ENCODE measurements at regions not wholly inside any gene's neighbourhood (a gene's known extent, or its start where the extent isn't known, plus 50 kb on each side); places are given as distances from the start of the nearest gene placed in this dataset.

DNA sequence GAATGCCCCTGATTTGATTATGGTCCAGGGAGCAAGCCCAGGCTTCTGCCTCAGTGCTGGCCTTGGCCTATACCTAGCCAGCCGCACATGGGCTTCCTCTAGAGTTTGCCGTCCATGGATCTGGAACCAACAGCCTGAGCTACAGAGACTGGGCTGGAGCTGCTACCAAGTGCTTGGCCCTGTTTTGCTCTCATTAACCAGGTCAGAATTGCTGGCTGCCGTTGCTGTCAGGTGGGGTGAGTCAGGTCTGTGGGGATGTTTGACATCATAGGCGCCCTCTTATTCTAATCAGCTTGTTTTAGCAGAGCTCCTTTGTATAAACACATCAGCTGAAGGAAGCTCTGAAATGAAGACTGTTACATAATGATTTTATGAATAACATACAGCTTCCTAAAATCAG, 83.1 kb upstream of the PHACTR2 start:
- DNase-seq: no peak

DNA sequence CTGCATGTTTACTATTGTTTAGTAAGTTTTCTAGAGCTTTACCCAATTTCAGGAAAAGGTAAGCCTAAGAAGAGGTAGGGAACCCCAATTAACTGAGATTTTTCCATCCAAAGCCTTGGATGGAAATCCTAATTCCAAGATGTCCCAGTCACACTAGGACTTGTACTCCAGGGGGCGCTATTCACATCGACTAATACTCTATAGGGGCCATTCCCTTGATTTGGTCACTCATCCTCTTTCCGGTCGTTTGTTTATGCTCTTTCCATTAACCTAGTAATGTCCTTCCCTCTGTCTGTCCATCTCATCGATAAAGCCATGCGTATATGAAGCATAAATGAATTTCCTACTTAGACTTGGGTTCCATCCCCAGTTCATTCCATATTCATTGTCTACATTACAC, 80.8 kb upstream of the FUCA2 start:
- DNase-seq: no peak

DNA sequence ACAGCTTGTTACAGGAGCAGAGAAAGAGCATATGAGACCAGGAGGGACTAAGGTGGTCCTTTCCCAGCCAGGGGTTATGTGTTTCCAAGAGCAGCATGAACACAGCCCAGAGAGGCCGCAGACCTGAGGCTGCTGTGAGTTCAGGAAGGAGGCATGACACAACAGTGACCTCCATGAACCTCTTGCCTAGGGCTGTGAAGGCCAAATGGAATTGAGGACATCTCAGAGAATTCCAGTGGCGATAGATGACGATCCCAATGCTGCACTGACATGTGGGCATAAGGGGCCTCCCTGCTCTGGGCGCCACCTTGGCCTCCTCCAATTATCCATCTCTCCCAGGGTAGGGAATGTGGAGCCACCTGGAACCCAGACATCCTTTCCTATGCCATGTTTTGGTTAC, 79.9 kb upstream of the FUCA2 start:
- no peak for DNase-seq

DNA sequence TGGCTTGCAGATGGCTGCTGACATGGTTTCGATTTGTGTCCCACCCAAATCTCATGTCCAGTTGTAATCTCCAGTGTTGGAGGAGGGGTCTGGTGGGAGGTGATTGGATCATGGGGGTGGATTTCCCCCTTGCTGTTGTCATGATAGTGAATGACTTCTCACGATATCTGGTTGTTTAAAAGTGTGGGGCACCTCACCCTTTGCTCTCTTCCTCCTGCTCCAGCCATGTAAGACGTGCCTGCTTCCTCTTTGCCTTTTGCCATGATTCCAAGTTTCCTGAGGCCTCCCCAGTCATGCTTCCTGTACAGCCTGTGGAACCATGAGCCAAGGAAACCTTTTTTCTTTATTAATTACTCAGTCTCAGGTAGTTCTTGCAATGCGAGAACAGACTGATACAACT, 77.6 kb upstream of the FUCA2 start:
- no peak for DNase-seq

DNA sequence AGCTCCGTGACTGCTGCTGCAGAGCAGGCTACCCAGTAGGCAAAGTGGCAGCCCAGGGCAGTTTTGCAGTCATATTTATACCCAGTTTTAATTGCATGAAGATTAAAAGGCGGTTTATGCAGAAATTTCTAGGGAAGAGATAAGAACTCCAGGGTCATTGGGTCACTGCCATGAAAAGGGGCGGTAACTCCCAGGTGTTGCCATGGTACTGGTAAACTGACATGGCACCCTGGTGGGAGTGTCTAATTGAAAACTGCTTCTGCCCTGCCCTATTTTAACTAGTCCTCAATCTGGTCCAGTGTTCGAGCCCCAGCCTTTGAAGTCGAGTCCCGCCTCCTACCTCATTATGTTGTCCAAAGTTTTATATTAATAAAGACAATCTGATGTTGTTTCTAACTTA, 75.0 kb upstream of the FUCA2 start:
- no peak for DNase-seq

DNA sequence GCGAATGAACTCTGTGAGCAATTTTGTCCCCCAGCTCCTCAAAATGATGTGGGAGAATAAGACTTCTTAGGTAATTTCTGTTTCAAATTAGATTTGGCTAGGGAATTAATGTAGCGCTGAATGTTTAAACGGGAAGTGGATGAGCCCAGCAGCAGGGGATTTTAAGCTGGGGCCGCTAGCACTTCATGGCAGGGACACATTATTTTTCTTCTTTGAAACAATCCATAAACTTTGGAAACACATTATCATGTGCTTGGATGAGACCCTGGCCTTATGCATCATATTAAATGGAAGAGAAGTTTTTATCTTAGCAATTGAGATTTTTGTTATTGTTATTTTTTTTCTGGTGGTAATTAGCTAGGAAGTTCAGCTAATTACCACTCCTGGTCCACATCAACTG, 74.2 kb upstream of the FUCA2 start:
- DNase-seq: no peak

DNA sequence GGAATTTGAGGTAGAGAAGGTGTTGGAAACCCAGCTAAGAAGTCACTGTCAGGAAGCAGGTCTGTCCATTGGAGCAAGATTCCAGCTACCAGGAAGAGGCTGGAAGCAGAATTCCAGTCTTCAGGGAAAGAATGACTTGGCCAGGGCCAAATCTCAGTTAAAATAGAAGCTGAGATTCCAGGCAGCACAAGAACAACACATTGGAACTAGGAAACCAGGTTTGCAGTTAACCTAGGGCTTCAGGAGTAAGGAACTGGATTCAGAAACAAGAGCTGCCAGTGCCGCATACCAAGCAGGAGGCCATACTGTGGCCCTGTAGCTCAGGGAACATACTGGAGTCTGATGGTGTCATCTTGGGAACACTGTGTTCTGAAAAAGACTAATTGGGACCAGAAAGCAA, 73.7 kb upstream of the FUCA2 start:
- DNase-seq: no peak

DNA sequence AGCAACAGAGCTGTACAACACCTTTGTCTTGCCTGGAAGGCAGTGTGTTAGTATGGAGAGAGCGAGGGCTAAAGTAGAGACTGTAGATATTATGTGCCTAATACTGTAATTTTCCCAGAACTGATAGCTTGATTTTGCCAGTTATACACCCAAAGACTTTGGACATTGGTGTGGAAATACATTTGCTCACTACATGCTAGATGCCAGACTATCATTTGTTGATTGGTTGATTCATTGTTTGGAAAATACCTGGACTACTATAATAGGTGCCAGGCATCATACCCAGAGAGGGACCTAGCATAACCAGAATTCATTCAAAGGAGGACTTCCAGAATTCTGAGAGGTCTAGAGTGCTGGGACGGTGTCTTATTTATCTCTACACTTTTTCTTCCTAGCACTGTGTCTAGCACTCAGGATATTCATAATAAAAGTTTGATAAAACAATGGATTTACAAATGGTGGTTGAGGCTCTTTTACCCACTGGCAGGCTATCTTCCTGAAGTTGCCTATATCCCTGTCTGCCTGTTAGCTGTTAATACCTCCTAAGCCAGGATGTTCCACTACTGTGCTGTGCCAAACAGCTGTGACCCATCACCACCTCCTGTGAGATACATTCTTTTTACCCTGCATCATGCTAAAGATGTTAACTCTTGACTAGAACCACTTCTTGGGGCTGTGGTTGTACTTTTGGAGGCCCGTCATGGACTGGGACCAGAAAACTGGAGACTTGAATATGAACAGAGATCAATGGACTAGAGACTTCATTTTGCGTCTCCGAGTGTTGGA, 72.2 kb upstream of the FUCA2 start:
- peak; percentile 83 for DNase-seq

DNA sequence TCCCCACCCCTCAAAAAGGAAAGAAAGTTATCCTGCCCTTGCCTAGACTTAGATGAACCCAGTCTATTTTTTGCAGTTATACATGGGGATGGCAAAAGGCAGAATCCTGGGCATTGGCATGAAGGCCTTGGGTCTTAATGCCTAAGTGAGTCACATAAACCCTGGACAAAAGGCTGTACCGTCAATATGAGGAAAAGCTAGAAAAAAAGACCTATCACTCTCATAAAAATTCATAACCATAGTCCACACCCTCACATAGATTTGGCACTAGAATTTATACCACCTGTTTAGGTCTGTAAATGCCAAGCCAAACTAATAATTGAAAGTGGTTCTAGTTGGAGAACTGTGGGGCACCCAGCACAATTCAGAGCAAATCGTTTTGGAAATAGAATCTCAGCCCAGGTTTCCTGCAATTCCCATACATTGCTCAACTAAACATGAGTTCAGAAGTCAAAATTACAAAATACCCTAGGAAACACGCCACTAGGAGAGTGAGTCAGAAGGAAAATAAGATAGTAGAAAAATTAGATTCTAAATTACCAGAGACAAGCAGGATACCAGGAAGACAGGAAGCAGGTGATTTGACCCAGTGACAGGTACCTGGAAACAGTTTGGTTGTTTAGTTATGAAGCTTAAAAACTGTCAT, 70.4 kb upstream of the FUCA2 start:
- no peak for DNase-seq

DNA sequence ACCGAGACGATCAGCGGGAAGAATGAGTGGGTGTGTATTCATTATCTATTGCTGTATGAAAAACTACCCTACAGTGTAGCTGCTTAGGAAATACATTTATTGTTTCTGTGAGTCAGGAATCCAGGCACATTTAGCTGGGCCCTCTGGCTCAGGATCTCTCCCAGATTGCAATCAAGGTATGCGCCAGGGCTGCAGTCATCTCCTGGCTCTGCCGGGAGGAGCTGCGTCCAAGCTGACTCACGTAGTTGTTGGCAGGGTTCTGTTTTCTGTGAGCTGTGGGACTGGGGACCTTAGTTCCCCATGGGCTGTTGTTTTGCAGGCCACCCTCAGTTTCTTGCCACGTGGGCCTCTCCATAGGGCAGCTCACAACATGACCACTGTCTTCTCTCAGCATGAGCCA, 68.2 kb upstream of the FUCA2 start:
- peak; percentile 67 for DNase-seq

DNA sequence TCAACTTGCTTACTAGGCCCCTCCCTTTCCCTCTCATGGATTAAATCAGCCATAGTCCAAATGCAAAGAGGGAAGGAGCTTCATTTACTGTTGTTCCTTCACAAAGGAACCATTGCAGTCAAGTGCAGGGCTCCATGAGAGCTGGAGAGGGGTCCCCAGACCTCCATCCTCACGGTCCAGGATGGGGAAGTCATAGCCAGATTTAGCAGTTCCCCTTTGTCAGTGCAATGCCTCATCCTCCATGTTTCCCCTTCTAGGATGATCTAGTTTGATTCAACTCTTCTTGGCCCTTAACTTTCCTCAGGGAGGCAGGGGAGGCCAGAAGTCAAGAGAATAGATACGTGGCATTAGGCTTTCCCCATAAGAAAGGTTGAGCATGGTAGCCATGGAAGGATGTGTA, 66.5 kb upstream of the FUCA2 start:
- DNase-seq: no peak

DNA sequence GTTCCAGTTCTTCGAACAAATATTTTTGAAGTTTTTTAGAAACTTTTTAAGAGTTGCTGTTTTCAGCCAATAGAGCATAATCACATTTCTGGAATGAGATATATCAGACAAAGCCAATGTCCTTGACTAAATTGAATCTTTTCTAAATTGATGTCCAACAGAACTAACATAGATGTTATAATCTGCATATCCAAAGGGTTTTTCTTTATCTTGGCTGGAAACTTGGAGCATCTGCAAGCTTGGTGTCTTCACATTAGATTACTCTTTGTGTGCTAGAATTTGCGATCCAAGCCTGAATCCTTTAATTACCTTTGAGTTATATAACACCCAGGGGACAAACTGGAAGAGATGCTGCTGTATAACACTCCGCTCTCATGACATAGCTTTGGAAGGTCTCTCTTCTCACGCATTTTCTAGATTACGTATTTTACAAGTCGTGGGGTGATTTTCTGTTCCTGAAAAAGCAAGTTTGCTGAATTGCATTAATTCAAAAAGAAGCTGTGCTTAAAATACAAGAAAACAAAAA, 64.4 kb upstream of the FUCA2 start:
- DNase-seq: peak; percentile 97

DNA sequence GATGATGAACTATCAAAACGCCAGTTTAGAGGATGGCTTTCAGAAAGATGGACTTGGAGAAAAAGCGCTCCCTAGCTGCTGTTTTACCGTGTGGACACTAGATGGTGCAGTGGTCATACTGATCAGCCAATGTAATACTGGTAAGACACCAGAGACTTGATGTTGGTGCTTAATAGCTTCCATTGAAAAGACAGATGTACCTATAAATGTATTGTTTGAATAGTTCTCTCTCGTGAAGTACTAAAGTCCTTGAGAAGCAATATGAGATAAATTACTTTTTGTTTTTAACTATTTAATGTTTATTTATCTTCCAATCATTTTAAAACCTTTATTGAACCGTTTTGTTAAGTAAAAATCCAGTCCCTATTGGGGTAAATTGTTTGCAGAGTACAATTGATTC, 63.9 kb upstream of the FUCA2 start:
- peak; percentile 95 for DNase-seq

DNA sequence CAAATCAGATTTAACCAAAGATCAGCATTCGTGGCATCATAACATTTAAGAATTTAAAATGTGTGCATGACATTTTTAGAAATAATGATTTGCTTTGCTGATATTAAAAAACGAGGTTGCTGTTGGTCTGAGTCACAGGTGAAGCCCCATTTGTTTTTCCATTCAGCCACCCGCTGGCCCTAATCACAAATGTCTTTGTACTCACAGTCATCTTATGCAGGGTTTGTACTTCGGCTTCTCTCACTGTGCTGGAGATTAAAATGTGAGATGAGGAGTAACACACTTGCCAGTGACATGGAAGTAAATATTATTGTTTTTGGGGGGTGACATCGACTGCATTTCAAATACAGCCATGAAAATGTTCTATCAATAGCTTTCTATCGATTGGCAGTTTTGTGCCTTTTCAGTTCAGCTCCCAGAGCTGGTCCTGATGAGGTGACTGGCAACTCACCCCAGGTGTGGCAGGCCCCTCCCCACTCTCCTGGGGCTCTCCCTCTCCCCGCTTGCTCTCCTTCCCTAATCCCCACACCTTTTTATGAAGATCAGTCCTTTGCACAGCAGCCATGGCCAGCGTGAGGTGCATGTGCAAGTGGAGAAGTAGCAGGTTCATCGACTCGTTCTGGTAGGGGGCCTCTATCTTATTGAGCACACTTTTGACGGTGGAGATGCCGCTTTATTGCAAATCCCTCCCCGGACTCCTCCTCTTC, 58.8 kb upstream of the FUCA2 start:
- DNase-seq: no peak

DNA sequence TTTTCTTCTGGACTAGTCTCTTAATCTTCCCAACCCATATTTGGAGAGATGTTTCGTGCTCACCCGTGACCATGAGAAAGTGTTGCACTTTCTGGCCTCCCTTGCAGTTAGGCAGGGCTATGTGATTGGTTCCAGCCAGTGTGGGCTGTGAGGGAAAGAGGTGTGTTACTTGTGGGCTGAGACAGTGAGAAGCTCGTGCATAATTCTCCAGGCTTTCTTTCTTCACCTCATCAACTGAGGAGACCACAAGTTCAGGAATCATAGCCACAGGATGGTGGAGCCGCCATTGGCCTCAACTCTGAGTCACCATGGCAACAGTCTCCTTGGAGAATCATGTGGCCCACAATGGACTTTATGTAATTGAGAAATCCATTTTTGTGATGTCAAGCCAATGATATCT, 57.5 kb upstream of the FUCA2 start:
- DNase-seq: no peak

DNA sequence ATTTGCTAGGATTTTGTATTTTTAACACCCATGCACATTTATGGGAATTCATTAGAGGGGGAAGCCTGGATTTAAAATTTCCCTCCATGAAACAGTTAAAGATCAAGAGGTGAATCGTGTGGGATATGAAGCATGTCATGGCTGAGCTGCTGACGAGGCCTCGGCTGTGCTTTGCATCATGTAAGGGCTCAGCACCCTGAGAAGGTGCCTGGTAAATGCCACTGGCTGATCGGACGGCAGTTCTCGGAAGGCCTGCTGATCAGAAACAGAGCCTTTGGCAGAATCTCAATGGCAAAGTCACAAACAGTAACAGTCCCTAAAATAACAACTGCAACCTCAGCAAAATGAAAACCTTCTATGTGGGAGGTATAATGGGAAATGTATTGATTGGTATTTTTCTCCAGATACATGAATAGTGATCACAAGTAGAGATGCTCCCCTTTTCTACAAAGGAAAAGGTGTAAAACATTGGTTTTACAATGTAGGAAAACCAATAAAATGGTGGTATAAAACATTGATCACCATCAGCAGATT, 53.0 kb upstream of the FUCA2 start:
- DNase-seq: no peak

DNA sequence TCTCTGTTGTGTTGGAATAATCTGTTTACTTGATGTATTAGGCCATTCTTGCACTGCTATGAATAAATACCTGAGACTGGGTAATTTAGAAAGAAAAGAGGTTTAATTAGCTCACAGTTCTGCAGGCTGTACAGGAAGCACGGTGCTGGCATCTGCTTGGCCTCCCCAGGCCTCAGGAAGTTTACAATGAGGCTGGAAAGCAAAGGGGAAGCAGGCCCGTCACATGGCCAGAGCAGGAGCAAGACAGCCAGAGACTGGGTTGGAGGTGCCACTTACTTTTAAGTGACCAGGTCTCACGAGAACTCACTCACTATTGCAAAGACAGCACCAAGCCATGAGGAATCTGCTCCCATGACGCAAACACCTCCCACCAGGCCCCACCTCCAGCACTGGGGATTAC, 50.6 kb upstream of the FUCA2 start:
- DNase-seq: no peak
